ENCODE measurements at regions not wholly inside any gene's neighbourhood (a gene's known extent, or its start where the extent isn't known, plus 50 kb on each side); places are given as distances from the start of the nearest gene placed in this dataset.
"Not testable (repeated sequence)": the region's sequence is repeated elsewhere in the genome, so short reads cannot be mapped to it uniquely, and the experiment has no call there.

- no peak overlapping the region for H3K4me3 ChIP-seq (ENCODE audit: low read depth, low read length)
- TF ChIP-seq, protein P1, sequence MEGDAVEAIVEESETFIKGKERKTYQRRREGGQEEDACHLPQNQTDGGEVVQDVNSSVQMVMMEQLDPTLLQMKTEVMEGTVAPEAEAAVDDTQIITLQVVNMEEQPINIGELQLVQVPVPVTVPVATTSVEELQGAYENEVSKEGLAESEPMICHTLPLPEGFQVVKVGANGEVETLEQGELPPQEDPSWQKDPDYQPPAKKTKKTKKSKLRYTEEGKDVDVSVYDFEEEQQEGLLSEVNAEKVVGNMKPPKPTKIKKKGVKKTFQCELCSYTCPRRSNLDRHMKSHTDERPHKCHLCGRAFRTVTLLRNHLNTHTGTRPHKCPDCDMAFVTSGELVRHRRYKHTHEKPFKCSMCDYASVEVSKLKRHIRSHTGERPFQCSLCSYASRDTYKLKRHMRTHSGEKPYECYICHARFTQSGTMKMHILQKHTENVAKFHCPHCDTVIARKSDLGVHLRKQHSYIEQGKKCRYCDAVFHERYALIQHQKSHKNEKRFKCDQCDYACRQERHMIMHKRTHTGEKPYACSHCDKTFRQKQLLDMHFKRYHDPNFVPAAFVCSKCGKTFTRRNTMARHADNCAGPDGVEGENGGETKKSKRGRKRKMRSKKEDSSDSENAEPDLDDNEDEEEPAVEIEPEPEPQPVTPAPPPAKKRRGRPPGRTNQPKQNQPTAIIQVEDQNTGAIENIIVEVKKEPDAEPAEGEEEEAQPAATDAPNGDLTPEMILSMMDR (IDR thresholded peaks at IDR 0.05; ENCODE audit: insufficient read depth, low read length, poor library complexity, severe bottlenecking): no peak
- DNase-seq (ENCODE audit: low read depth): no peak
These were observed 933.8 kb downstream of the TMEM121 start for GRCh38 chr14:106459971-106460730.

DNA sequence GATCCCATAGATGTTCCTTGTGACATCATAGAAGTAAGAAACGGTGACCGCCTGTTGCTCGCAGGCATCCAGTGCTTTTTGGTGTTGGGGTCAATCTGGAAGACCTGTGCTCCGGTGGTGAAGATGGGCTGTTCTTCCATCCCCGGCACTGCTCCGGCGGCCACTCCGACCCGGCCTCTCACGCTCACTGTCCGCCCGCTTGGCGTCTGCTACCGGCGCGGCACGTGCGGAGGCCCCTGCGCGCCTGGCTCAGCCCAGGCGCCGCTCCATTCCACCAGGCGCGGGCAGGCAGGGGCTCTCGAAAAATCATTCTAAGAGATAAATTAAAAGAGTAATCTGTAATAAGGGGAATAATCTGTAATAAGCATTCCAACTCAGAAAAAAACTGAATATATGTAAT, 934.5 kb downstream of the TMEM121 start:
- no peak overlapping the region for H3K4me3 ChIP-seq (ENCODE audit: low read depth, low read length)
- no peaks in the 10 kb centered on the region for H3K27me3 ChIP-seq (ENCODE audit: control insufficient read depth, insufficient read depth, low read length)
- H3K36me3 ChIP-seq (ENCODE audit: control insufficient read depth, insufficient read depth, low read length): no peaks in the 10 kb centered on the region
- no peak for DNase-seq (ENCODE audit: low read depth)
- TF ChIP-seq, protein P1 (IDR thresholded peaks at IDR 0.05; ENCODE audit: insufficient read depth, low read length, poor library complexity, severe bottlenecking): no peak

More at GRCh38 chr14:106459971-106460730, 933.8 kb downstream of the TMEM121 start:
- H3K27me3 ChIP-seq (ENCODE audit: control insufficient read depth, insufficient read depth, low read length): no peaks in the 10 kb centered on the region
- no peaks in the 10 kb centered on the region for H3K36me3 ChIP-seq (ENCODE audit: control insufficient read depth, insufficient read depth, low read length)

GRCh38 chr14:106466483-106466882, 940.1 kb downstream of the TMEM121 start:
- not testable (repeated sequence) for H3K36me3 ChIP-seq (ENCODE audit: control insufficient read depth, insufficient read depth, low read length); H3K27me3 ChIP-seq (ENCODE audit: control insufficient read depth, insufficient read depth, low read length); DNase-seq (ENCODE audit: low read depth); H3K4me3 ChIP-seq (ENCODE audit: low read depth, low read length)

DNA sequence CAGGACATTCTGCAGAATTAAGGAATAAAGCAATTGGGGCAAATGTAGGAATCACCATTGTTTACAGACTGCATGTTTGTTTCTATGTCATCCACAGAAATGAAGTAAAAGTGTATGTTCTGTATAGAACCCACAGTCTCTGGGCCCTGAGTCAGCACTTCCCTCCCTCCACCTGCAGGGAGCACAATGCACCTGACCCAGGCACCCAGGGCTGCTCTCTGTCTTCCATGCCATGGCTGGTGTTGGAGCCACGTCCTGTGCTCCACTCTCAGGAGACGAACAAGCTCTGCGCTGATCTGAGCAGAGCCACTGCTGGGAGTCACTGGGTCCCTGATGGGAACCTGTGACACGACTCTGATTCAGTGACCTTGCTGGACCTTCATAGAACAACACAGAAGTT, 942.5 kb downstream of the TMEM121 start:
- H3K27me3 ChIP-seq (ENCODE audit: control insufficient read depth, insufficient read depth, low read length); DNase-seq (ENCODE audit: low read depth); H3K4me3 ChIP-seq (ENCODE audit: low read depth, low read length); H3K36me3 ChIP-seq (ENCODE audit: control insufficient read depth, insufficient read depth, low read length): not testable (repeated sequence)

DNA sequence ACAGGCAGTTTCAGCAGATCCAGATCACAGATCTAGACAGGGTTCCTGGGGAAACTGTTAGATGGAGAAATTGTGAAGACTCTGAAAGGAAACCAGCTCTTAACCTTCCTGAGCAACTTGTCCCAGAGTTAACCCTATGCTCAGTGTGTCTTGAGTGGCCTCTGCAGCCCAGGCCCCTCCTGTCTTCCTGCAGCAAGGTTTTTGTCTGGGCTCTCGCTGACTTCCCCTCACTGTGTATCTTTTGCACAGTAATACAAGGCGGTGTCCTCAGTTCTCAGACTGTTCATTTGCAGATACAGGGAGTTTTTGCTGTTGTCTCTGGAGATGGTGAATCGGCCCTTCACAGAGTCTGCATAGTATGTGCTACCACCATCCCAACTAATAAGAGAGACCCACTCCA, 943.6 kb downstream of the TMEM121 start:
- not testable (repeated sequence) for H3K4me3 ChIP-seq (ENCODE audit: low read depth, low read length); H3K27me3 ChIP-seq (ENCODE audit: control insufficient read depth, insufficient read depth, low read length); DNase-seq (ENCODE audit: low read depth); H3K36me3 ChIP-seq (ENCODE audit: control insufficient read depth, insufficient read depth, low read length)

DNA sequence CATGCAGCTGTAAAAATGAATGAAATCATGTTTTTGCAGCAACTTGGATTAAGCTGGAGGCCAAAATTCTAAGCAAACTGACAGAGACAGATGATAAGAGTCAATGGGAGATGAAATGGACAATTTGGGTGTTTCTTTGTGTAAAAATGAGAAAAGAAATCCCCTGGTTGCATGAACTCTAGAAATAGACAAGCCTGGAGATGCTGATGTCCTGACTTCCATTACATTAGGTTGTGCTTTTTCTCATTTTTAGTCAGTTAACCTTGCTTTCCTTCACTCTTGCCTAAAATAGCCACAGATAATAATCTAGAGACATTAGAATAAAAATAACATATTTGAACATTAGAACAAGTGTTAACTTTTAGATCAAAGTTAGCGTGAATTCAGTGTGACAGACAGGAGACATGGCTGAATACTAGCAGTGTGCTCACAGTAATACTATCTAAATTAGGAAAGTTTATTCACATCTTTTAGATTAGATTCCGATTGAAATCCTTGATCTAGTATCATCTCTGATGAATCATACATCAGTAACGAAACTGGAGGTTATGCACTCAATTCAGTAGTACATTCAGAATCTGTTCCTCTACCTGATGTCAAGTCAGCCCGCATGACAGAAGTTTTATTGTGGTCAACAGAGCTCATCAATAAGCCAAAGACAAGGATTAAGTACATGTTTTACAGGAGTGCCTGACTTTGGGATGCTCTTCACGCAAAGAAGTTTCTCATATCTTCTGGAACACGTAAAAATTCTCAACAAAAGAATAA, 948.1 kb downstream of the TMEM121 start:
- not testable (repeated sequence) for H3K27me3 ChIP-seq (ENCODE audit: control insufficient read depth, insufficient read depth, low read length)

GRCh38 chr14:106475214-106475613, 948.8 kb downstream of the TMEM121 start:
- not testable (repeated sequence) for H3K4me3 ChIP-seq (ENCODE audit: low read depth, low read length); H3K36me3 ChIP-seq (ENCODE audit: control insufficient read depth, insufficient read depth, low read length); H3K27me3 ChIP-seq (ENCODE audit: control insufficient read depth, insufficient read depth, low read length); DNase-seq (ENCODE audit: low read depth)

More for the DNA sequence above, 948.1 kb downstream of the TMEM121 start:
- DNase-seq (ENCODE audit: low read depth); H3K4me3 ChIP-seq (ENCODE audit: low read depth, low read length); H3K36me3 ChIP-seq (ENCODE audit: control insufficient read depth, insufficient read depth, low read length): not testable (repeated sequence)

- not testable (repeated sequence) for H3K36me3 ChIP-seq (ENCODE audit: control insufficient read depth, insufficient read depth, low read length); H3K27me3 ChIP-seq (ENCODE audit: control insufficient read depth, insufficient read depth, low read length)
These were observed 951.2 kb downstream of the TMEM121 start for GRCh38 chr14:106477600-106477999.

GRCh38 chr14:106480287-106480686, 953.9 kb downstream of the TMEM121 start:
- H3K27me3 ChIP-seq (ENCODE audit: control insufficient read depth, insufficient read depth, low read length); H3K4me3 ChIP-seq (ENCODE audit: low read depth, low read length); DNase-seq (ENCODE audit: low read depth); H3K36me3 ChIP-seq (ENCODE audit: control insufficient read depth, insufficient read depth, low read length): not testable (repeated sequence)

More at GRCh38 chr14:106477600-106477999, 951.2 kb downstream of the TMEM121 start:
- not testable (repeated sequence) for DNase-seq (ENCODE audit: low read depth); H3K4me3 ChIP-seq (ENCODE audit: low read depth, low read length)

- not testable (repeated sequence) for H3K36me3 ChIP-seq (ENCODE audit: control insufficient read depth, insufficient read depth, low read length); H3K4me3 ChIP-seq (ENCODE audit: low read depth, low read length); H3K27me3 ChIP-seq (ENCODE audit: control insufficient read depth, insufficient read depth, low read length); DNase-seq (ENCODE audit: low read depth)
These were observed 955.8 kb downstream of the TMEM121 start for GRCh38 chr14:106482213-106482612.
